ENCODE measurements at regions not wholly inside any gene's neighbourhood (a gene's known extent, or its start where the extent isn't known, plus 50 kb on each side); places are given as distances from the start of the nearest gene placed in this dataset.

DNA sequence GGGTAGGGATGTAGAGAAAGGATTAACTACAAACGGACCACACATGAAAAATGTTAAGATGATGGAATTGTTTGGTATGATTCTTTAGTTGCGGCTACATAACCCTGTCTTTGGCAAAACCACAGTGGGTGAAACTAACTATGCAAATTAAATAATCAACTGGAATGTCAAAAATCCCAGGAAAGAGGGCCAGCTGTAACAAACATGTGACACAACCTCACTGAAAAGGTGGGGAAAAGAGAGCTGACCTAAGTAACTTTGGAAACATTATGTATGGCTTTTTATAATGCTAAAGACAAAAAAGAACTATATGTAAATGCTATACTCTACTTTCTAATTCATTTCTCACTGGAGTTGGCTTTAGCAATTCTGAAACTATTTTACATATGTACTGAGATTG lies 252.0 kb downstream of the MRPS30 start:
- H3K36me3 ChIP-seq (ENCODE audit: control insufficient read depth, insufficient read depth, low read length) = no peaks in the 10 kb centered on the region
- no peak for DNase-seq (ENCODE audit: low read depth)
- no peaks in the 10 kb centered on the region for H3K27me3 ChIP-seq (ENCODE audit: control insufficient read depth, insufficient read depth, low read length)
- no peak for TF ChIP-seq CTCF (IDR thresholded peaks at IDR 0.05; ENCODE audit: insufficient read depth, low read length, severe bottlenecking)
- H3K4me3 ChIP-seq (ENCODE audit: low read depth, low read length) = no peak overlapping the region
- no peak for FAIRE-seq

GRCh38 chr5:45062044-45062443 lies 253.3 kb downstream of the MRPS30 start:
- FAIRE-seq (no peak), DNase-seq (ENCODE audit: low read depth) (no peak)
- H3K4me3 ChIP-seq (ENCODE audit: low read depth, low read length) = no peak overlapping the region
- no peaks in the 10 kb centered on the region for H3K27me3 ChIP-seq (ENCODE audit: control insufficient read depth, insufficient read depth, low read length)
- no peaks in the 10 kb centered on the region for H3K36me3 ChIP-seq (ENCODE audit: control insufficient read depth, insufficient read depth, low read length)
- no peak for TF ChIP-seq CTCF (IDR thresholded peaks at IDR 0.05; ENCODE audit: insufficient read depth, low read length, severe bottlenecking)

GRCh38 chr5:45081082-45081481 lies 272.3 kb downstream of the MRPS30 start:
- H3K36me3 ChIP-seq (ENCODE audit: control insufficient read depth, insufficient read depth, low read length) = no peaks in the 10 kb centered on the region
- FAIRE-seq (no peak), DNase-seq (ENCODE audit: low read depth) (no peak)
- no peak for TF ChIP-seq CTCF (IDR thresholded peaks at IDR 0.05; ENCODE audit: insufficient read depth, low read length, severe bottlenecking)
- H3K4me3 ChIP-seq (ENCODE audit: low read depth, low read length) = no peak overlapping the region
- no peaks in the 10 kb centered on the region for H3K27me3 ChIP-seq (ENCODE audit: control insufficient read depth, insufficient read depth, low read length)

GRCh38 chr5:45089870-45090269 lies 281.1 kb downstream of the MRPS30 start:
- no peaks in the 10 kb centered on the region for H3K27me3 ChIP-seq (ENCODE audit: control insufficient read depth, insufficient read depth, low read length)
- DNase-seq (ENCODE audit: low read depth) (no peak), FAIRE-seq (no peak)
- no peak overlapping the region for H3K4me3 ChIP-seq (ENCODE audit: low read depth, low read length)
- no peaks in the 10 kb centered on the region for H3K36me3 ChIP-seq (ENCODE audit: control insufficient read depth, insufficient read depth, low read length)
- no peak for TF ChIP-seq CTCF (IDR thresholded peaks at IDR 0.05; ENCODE audit: insufficient read depth, low read length, severe bottlenecking)

DNA sequence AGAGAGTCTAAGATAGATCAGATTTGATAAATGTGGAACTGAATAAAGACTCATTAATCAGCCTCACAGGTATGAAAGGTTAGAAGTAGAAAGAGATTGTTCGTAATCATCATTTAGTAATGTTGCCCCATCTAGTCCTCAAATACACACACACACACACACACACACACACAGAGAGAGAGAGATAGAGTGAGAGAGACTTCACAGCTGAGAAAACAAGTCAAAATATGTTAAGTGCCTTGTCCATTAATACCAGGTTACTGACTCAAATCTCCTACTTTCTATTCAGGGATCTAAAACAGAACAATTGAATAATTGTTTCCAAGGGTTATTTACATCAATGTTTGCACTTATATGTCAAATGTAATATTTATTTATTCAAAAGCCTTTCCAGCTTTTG lies 284.6 kb downstream of the MRPS30 start:
- H3K36me3 ChIP-seq (ENCODE audit: control insufficient read depth, insufficient read depth, low read length) = no peaks in the 10 kb centered on the region
- no peak overlapping the region for H3K4me3 ChIP-seq (ENCODE audit: low read depth, low read length)
- FAIRE-seq = no peak
- DNase-seq (ENCODE audit: low read depth) = no peak
- no peaks in the 10 kb centered on the region for H3K27me3 ChIP-seq (ENCODE audit: control insufficient read depth, insufficient read depth, low read length)
- TF ChIP-seq CTCF (IDR thresholded peaks at IDR 0.05; ENCODE audit: insufficient read depth, low read length, severe bottlenecking) = no peak

DNA sequence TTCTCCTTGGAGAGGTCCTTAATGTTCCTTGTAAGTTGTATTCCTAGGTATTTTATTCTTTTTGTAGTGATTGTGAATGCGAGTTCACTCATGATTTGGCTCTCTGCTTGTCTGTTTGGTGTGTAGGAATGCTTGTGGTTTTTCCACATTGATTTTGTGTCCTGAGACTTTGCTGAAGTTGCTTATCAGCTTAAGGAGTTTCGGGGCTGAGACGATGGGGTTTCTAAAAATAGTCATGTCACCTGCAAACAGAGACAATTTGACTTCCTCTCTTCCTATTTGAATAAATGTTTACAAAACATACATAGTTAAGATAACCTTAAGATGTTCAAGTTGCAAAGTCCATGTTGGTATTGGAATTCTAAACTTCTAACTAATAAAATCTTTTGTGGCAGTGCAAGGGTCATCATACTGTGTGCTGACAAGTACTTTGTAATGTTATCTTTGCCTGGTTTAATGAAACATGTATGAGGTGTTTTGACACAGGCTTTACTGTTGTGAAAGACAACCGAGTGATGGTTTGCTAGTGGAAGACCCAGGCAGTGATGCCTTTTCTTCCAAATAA lies 286.2 kb downstream of the MRPS30 start:
- DNase-seq (ENCODE audit: low read depth) (no peak), FAIRE-seq (no peak)
- Histone ChIP-seq H3K36me3 (ENCODE audit: control insufficient read depth, insufficient read depth, low read length) (no peaks in the 10 kb centered on the region), H3K4me3 (ENCODE audit: low read depth, low read length) (no peak overlapping the region), H3K27me3 (ENCODE audit: control insufficient read depth, insufficient read depth, low read length) (no peaks in the 10 kb centered on the region)
- no peak for TF ChIP-seq CTCF (IDR thresholded peaks at IDR 0.05; ENCODE audit: insufficient read depth, low read length, severe bottlenecking)

Data from bronchial epithelial cell (primary cell).